Sigmoid colon (tissue), 3 donors: ENCODE measurements at regions not wholly inside any gene's neighbourhood (a gene's known extent, or its start where the extent isn't known, plus 50 kb on each side); places are given as distances from the start of the nearest gene placed in this dataset.

ENCODE experiments used
- CTCF ChIP-seq, 4 experiments: fragments of 450-650 bp in 3 of 4; fragments of 200-600 bp in 1 of 4; IDR thresholded peaks; one replicate each; pipeline ENCODE4 v1.5.1; 2016 to 2019; ENCODE audit warnings: antibody characterized with exemption in 4 of 4, mild to moderate bottlenecking in 3 of 4, moderate library complexity in 2 of 4
- POLR2A ChIP-seq, 2 donors: fragments of 450-650 bp; IDR thresholded peaks; one replicate each; pipeline ENCODE4 v1.6.1; 2016; ENCODE audit warnings: antibody characterized with exemption in 2 of 2, mild to moderate bottlenecking in 2 of 2, moderate library complexity in 2 of 2

GRCh38 chr3:147680837-147681483 lies 271.8 kb downstream of the ZIC1 start:
- TF ChIP-seq CTCF (IDR thresholded peaks at IDR 0.05) (no peak), POLR2A (IDR thresholded peaks at IDR 0.05) (no peak)
